GM12892 (cell line): ENCODE measurements at regions not wholly inside any gene's neighbourhood (a gene's known extent, or its start where the extent isn't known, plus 50 kb on each side); places are given as distances from the start of the nearest gene placed in this dataset.

Experiments used
- DNase-seq: peaks from one replicate; pipeline ENCODE4 v3.0.0; 2011; ENCODE audit not compliant: insufficient read length
- FAIRE-seq: peaks from 2 replicates; lab custom pipeline; 2011; peaks lifted over from hg19 to GRCh38; lab: Jason Lieb, UNC
- POLR2A ChIP-seq: IDR thresholded peaks from 2 replicates; pipeline ENCODE4 v1.6.1; 2011; ENCODE audit warnings: low read depth, low read length, control low read depth
- POLR2AphosphoS5 ChIP-seq: IDR thresholded peaks from 2 replicates; pipeline ENCODE4 v1.6.1; 2011; ENCODE audit warnings: low read depth, low read length, control low read depth
- TAF1 ChIP-seq: IDR thresholded peaks from 2 replicates; pipeline ENCODE4 v1.6.1; 2011; ENCODE audit warnings: low read depth, mild to moderate bottlenecking, control low read depth, low read length, borderline replicate concordance

DNA sequence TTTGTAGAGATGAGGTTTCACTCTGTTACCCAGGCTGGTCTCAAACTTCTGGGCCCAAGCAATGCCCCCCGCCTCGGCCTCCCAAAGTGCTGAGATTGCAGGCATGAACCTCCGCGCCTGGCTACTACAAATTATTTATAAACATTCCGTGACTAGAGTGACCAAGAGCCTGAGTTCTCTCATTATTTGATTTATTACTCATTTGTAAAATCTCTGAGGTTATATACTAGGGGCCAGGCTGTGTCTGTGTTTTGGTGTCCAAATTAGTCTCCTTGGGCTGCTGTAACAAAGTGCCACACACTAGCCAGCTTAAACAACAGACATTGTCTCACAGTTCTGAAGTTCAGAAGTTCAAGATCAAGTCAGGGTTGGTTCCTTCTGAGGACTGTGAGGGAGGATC lies 70.8 kb upstream of the ELAC2 start:
- DNase-seq (no peak), FAIRE-seq (no peak)
- no peak for TF ChIP-seq POLR2A
- no peak for TF ChIP-seq TAF1
- no peak for TF ChIP-seq POLR2AphosphoS5

GRCh38 chr17:13087802-13088201 lies 70.0 kb upstream of the ELAC2 start:
- TF ChIP-seq POLR2AphosphoS5 (no peak), TAF1 (no peak), POLR2A (no peak)
- FAIRE-seq (no peak), DNase-seq (no peak)

- TF ChIP-seq TAF1: no peak
- no peak for TF ChIP-seq POLR2AphosphoS5
- no peak for TF ChIP-seq POLR2A
- FAIRE-seq (no peak), DNase-seq (no peak)
Observed at GRCh38 chr17:13086142-13086769, 68.4 kb upstream of the ELAC2 start.

- DNase-seq: no peak
- no peak for FAIRE-seq
- no peak for TF ChIP-seq POLR2AphosphoS5
- TF ChIP-seq POLR2A: no peak
- TF ChIP-seq TAF1: no peak
Observed at GRCh38 chr17:13085578-13085977, 67.8 kb upstream of the ELAC2 start.

- FAIRE-seq (no peak), DNase-seq (no peak)
Observed at GRCh38 chr17:13084420-13084819, 66.6 kb upstream of the ELAC2 start.

DNA sequence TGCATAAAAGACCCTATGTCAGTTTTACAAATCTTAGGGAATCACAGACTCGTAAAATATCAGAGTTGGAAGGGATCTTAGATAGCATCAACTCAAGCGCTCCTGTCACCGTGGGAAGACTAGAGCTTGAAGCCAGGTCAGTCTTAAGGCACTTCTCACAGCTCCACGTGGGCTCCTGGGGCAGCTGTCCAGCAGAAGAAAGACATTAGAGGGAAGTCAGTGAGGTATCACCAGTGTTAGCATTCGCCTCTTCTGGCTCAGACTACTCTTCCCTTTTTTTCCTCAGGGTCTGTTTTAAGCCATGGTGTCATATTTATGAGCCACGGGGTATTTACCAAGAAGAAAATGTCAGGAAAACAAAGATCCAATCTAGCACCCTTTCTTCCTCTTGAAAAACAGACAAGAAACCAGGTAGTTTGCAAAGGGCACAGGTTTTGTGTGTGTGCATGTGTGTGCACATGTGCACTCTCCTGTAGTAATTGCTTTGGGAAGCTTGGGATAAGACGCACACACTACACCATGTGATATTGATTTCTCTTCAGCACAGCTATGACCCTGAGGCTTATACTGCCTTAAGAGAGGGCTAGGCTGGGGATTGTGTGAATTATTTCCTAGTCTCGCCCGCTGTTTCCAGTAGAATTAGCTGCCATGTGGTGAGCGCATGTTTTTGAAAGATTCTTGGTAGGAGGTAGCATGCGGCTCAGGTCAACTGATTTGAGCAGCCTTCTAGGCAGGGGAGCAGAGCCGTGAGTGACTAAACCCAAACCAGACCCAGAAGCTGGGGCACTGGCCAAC lies 61.0 kb upstream of the ELAC2 start:
- FAIRE-seq (no peak), DNase-seq (no peak)
- no peak for TF ChIP-seq TAF1
- no peak for TF ChIP-seq POLR2AphosphoS5
- no peak for TF ChIP-seq POLR2A

More at GRCh38 chr17:13084420-13084819, 66.6 kb upstream of the ELAC2 start:
- TF ChIP-seq TAF1 (no peak), POLR2A (no peak), POLR2AphosphoS5 (no peak)

GRCh38 chr17:13076905-13077304 lies 59.1 kb upstream of the ELAC2 start:
- FAIRE-seq: no peak
- TF ChIP-seq POLR2A: no peak
- DNase-seq: no peak

DNA sequence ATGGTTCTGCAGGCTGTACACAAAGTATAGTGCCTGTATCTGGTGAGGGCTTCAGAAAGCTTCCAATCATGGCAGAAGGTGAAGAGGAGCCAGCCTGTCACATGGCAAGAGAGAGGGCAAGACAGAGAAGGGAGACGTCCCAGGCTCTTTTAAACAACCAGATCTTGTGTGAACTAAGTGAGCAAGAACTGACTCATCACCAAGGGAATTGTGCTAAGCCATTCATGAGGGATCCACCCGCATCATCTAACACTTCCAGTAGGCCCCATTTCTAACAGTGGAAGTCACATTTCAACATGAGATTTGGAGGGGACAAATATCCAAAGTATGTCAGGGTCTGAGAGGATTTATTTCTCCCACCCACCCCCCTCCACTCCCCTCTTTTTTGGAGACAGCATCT lies 56.2 kb upstream of the ELAC2 start:
- no peak for TF ChIP-seq POLR2A
- no peak for TF ChIP-seq POLR2AphosphoS5
- TF ChIP-seq TAF1: no peak
- DNase-seq (no peak), FAIRE-seq (no peak)

GRCh38 chr17:13073018-13073417 lies 55.2 kb upstream of the ELAC2 start:
- DNase-seq (no peak), FAIRE-seq (no peak)
- TF ChIP-seq TAF1: no peak

- DNase-seq (no peak), FAIRE-seq (no peak)
- TF ChIP-seq POLR2A (no peak), POLR2AphosphoS5 (no peak), TAF1 (no peak)
Observed at GRCh38 chr17:13070732-13071131, 52.9 kb upstream of the ELAC2 start.

GRCh38 chr17:13067629-13068303 lies 49.9 kb upstream of the ELAC2 start:
- FAIRE-seq (no peak), DNase-seq (no peak)
- no peak for TF ChIP-seq POLR2AphosphoS5
- no peak for TF ChIP-seq POLR2A
